ENCODE measurements at regions not wholly inside any gene's neighbourhood (a gene's known extent, or its start where the extent isn't known, plus 50 kb on each side); places are given as distances from the start of the nearest gene placed in this dataset.

- H3K36me3 Mint-ChIP-seq (ENCODE audit: low read depth) = no peaks in the 10 kb centered on the region
- no peaks in the 10 kb centered on the region for H3K4me1 Mint-ChIP-seq
- no peak overlapping the region for H3K4me3 Mint-ChIP-seq
- no peak for ATAC-seq (replicated peaks)
- H3K27ac Mint-ChIP-seq = no peak overlapping the region
- H3K27me3 Mint-ChIP-seq = no peaks in the 10 kb centered on the region
- no peaks in the 10 kb centered on the region for H3K9me3 Mint-ChIP-seq
Observed at GRCh38 chr12:90851800-90852718, 102.9 kb downstream of the CCER1 start.

GRCh38 chr12:90842477-90842876 lies 112.5 kb downstream of the CCER1 start:
- Mint-ChIP-seq H3K4me3 (no peak overlapping the region), H3K9me3 (no peaks in the 10 kb centered on the region), H3K27me3 (peaks cover 6% of the 10 kb centered on the region)

GRCh38 chr12:90841336-90841735 lies 113.6 kb downstream of the CCER1 start:
- Mint-ChIP-seq H3K27ac (no peak overlapping the region), H3K4me3 (no peak overlapping the region), H3K36me3 (ENCODE audit: low read depth) (no peaks in the 10 kb centered on the region)

More at GRCh38 chr12:90842477-90842876, 112.5 kb downstream of the CCER1 start:
- Mint-ChIP-seq H3K27ac (no peak overlapping the region), H3K36me3 (ENCODE audit: low read depth) (no peaks in the 10 kb centered on the region), H3K4me1 (no peaks in the 10 kb centered on the region)
- no peak for ATAC-seq (replicated peaks)

GRCh38 chr12:90839346-90839745 lies 115.6 kb downstream of the CCER1 start:
- no peaks in the 10 kb centered on the region for H3K9me3 Mint-ChIP-seq
- H3K36me3 Mint-ChIP-seq (ENCODE audit: low read depth) = no peaks in the 10 kb centered on the region
- no peak overlapping the region for H3K27ac Mint-ChIP-seq
- no peak overlapping the region for H3K4me3 Mint-ChIP-seq
- ATAC-seq (replicated peaks) = no peak
- no peaks in the 10 kb centered on the region for H3K4me1 Mint-ChIP-seq
- H3K27me3 Mint-ChIP-seq = peaks cover 3% of the 10 kb centered on the region

More at GRCh38 chr12:90841336-90841735, 113.6 kb downstream of the CCER1 start:
- ATAC-seq (replicated peaks) = no peak
- peaks cover 6% of the 10 kb centered on the region for H3K27me3 Mint-ChIP-seq
- no peaks in the 10 kb centered on the region for H3K4me1 Mint-ChIP-seq
- H3K9me3 Mint-ChIP-seq = no peaks in the 10 kb centered on the region

- no peak for ATAC-seq (replicated peaks)
- Mint-ChIP-seq H3K27ac (no peak overlapping the region), H3K36me3 (ENCODE audit: low read depth) (no peaks in the 10 kb centered on the region), H3K4me1 (no peaks in the 10 kb centered on the region), H3K4me3 (no peak overlapping the region), H3K9me3 (no peaks in the 10 kb centered on the region), H3K27me3 (no peaks in the 10 kb centered on the region)
Observed at GRCh38 chr12:90836689-90837088, 118.3 kb downstream of the CCER1 start.

GRCh38 chr12:90833228-90833627 lies 121.7 kb downstream of the CCER1 start:
- Mint-ChIP-seq H3K27ac (no peak overlapping the region), H3K4me3 (no peak overlapping the region), H3K27me3 (no peaks in the 10 kb centered on the region), H3K36me3 (ENCODE audit: low read depth) (no peaks in the 10 kb centered on the region), H3K4me1 (no peaks in the 10 kb centered on the region), H3K9me3 (no peaks in the 10 kb centered on the region)
- ATAC-seq (replicated peaks) = no peak

GRCh38 chr12:90832427-90832826 lies 122.5 kb downstream of the CCER1 start:
- no peak for ATAC-seq (replicated peaks)
- Mint-ChIP-seq H3K36me3 (ENCODE audit: low read depth) (no peaks in the 10 kb centered on the region), H3K4me1 (no peaks in the 10 kb centered on the region), H3K27me3 (no peaks in the 10 kb centered on the region), H3K27ac (no peak overlapping the region), H3K4me3 (no peak overlapping the region), H3K9me3 (no peaks in the 10 kb centered on the region)

GRCh38 chr12:90831712-90832111 lies 123.3 kb downstream of the CCER1 start:
- H3K4me3 Mint-ChIP-seq = no peak overlapping the region
- no peaks in the 10 kb centered on the region for H3K4me1 Mint-ChIP-seq
- ATAC-seq (replicated peaks) = no peak
- no peaks in the 10 kb centered on the region for H3K9me3 Mint-ChIP-seq
- H3K36me3 Mint-ChIP-seq (ENCODE audit: low read depth) = no peaks in the 10 kb centered on the region
- no peak overlapping the region for H3K27ac Mint-ChIP-seq
- no peaks in the 10 kb centered on the region for H3K27me3 Mint-ChIP-seq

- ATAC-seq (replicated peaks) = no peak
- Mint-ChIP-seq H3K9me3 (no peaks in the 10 kb centered on the region), H3K27ac (no peak overlapping the region), H3K4me1 (no peaks in the 10 kb centered on the region), H3K27me3 (peaks cover 3% of the 10 kb centered on the region), H3K4me3 (no peak overlapping the region), H3K36me3 (ENCODE audit: low read depth) (no peaks in the 10 kb centered on the region)
Observed at GRCh38 chr12:90829044-90829443, 125.9 kb downstream of the CCER1 start.

- no peak for ATAC-seq (replicated peaks)
- no peaks in the 10 kb centered on the region for H3K36me3 Mint-ChIP-seq (ENCODE audit: low read depth)
- H3K4me3 Mint-ChIP-seq = no peak overlapping the region
- H3K9me3 Mint-ChIP-seq = no peaks in the 10 kb centered on the region
- no peak overlapping the region for H3K27ac Mint-ChIP-seq
- no peaks in the 10 kb centered on the region for H3K4me1 Mint-ChIP-seq
- H3K27me3 Mint-ChIP-seq = peaks cover 3% of the 10 kb centered on the region
Observed at GRCh38 chr12:90828621-90829020, 126.4 kb downstream of the CCER1 start.

GRCh38 chr12:90827567-90827966 lies 127.4 kb downstream of the CCER1 start:
- ATAC-seq (replicated peaks) = no peak
- no peaks in the 10 kb centered on the region for H3K36me3 Mint-ChIP-seq (ENCODE audit: low read depth)
- H3K27ac Mint-ChIP-seq = no peak overlapping the region
- no peaks in the 10 kb centered on the region for H3K4me1 Mint-ChIP-seq
- H3K4me3 Mint-ChIP-seq = no peak overlapping the region
- no peaks in the 10 kb centered on the region for H3K9me3 Mint-ChIP-seq
- H3K27me3 Mint-ChIP-seq = peaks cover 3% of the 10 kb centered on the region

- no peaks in the 10 kb centered on the region for H3K9me3 Mint-ChIP-seq
- no peak overlapping the region for H3K27ac Mint-ChIP-seq
- H3K4me1 Mint-ChIP-seq = no peaks in the 10 kb centered on the region
- H3K4me3 Mint-ChIP-seq = no peak overlapping the region
- ATAC-seq (replicated peaks) = no peak
- peaks cover 3% of the 10 kb centered on the region for H3K27me3 Mint-ChIP-seq
- H3K36me3 Mint-ChIP-seq (ENCODE audit: low read depth) = no peaks in the 10 kb centered on the region
Observed at GRCh38 chr12:90826036-90826435, 128.9 kb downstream of the CCER1 start.

GRCh38 chr12:90823859-90824258 lies 131.1 kb downstream of the CCER1 start:
- no peak for ATAC-seq (replicated peaks)

GRCh38 chr12:90819709-90820108 lies 135.3 kb downstream of the CCER1 start:
- H3K4me1 Mint-ChIP-seq = no peaks in the 10 kb centered on the region
- no peak overlapping the region for H3K4me3 Mint-ChIP-seq
- H3K9me3 Mint-ChIP-seq = no peaks in the 10 kb centered on the region
- H3K27me3 Mint-ChIP-seq = peaks cover 3% of the 10 kb centered on the region
- H3K27ac Mint-ChIP-seq = no peak overlapping the region
- H3K36me3 Mint-ChIP-seq (ENCODE audit: low read depth) = no peaks in the 10 kb centered on the region
- no peak for ATAC-seq (replicated peaks)

More at GRCh38 chr12:90823859-90824258, 131.1 kb downstream of the CCER1 start:
- H3K36me3 Mint-ChIP-seq (ENCODE audit: low read depth) = no peaks in the 10 kb centered on the region
- H3K27me3 Mint-ChIP-seq = peaks cover 6% of the 10 kb centered on the region
- H3K27ac Mint-ChIP-seq = no peak overlapping the region
- H3K4me3 Mint-ChIP-seq = no peak overlapping the region
- no peaks in the 10 kb centered on the region for H3K4me1 Mint-ChIP-seq
- no peaks in the 10 kb centered on the region for H3K9me3 Mint-ChIP-seq

GRCh38 chr12:90816353-90817089 lies 138.5 kb downstream of the CCER1 start:
- no peak for ATAC-seq (replicated peaks)
- Mint-ChIP-seq H3K9me3 (no peaks in the 10 kb centered on the region), H3K27ac (no peak overlapping the region), H3K36me3 (ENCODE audit: low read depth) (no peaks in the 10 kb centered on the region), H3K4me1 (no peaks in the 10 kb centered on the region), H3K4me3 (no peak overlapping the region), H3K27me3 (peaks cover 3% of the 10 kb centered on the region)

All from activated T-helper 17 cell treated with anti-CD3 and anti-CD28 coated beads, Interleukin-2, amount 50 U/mL, for 72 hours (primary cell).